Ovary (tissue), 7 donors: ENCODE measurements at regions not wholly inside any gene's neighbourhood (a gene's known extent, or its start where the extent isn't known, plus 50 kb on each side); places are given as distances from the start of the nearest gene placed in this dataset.
A peak's percentile ranks its signal among the peaks of the same experiment; 100 is the strongest.

Experiments used
- DNase-seq, 5 donors: peaks; one replicate each; pipeline ENCODE4 v3.0.0-alpha.2; 2019 to 2020
- H3K27ac ChIP-seq, 2 donors: fragments of 200-600 bp; one replicate each; pipeline versions ENCODE4 v1.5.1 to v1.8.0; 2019 to 2022
- H3K27me3 ChIP-seq: fragments of 200-600 bp; one replicate; pipeline ENCODE4 v1.8.0; 2022
- H3K36me3 ChIP-seq: fragments of 200-600 bp; sonication (generic); one replicate; pipeline ENCODE4 v1.5.1; 2019
- H3K4me1 ChIP-seq: one replicate; pipeline ENCODE4 v1.8.1; 2013; ENCODE audit warnings: mild to moderate bottlenecking, moderate library complexity; ENCODE audit not compliant: insufficient read depth
- H3K4me3 ChIP-seq: fragments of 200-600 bp; sonication (generic); one replicate; pipeline ENCODE4 v1.5.1; 2017
- H3K9me3 ChIP-seq, 2 donors: fragments of 200-600 bp in 1 of 2; sonication (generic) in 1 of 2; one replicate each; pipeline versions ENCODE4 v1.5.1 to v1.8.1; 2013 to 2019; ENCODE audit warnings: mild to moderate bottlenecking in 1 of 2, moderate library complexity in 1 of 2
- EP300 ChIP-seq: sonication (generic); formaldehyde crosslinking; IDR thresholded peaks from one replicate; pipeline ENCODE4 v1.6.1; 2017; ENCODE audit warnings: antibody characterized with exemption
- POLR2A ChIP-seq: fragments of 450-650 bp; IDR thresholded peaks from one replicate; pipeline ENCODE4 v1.6.1; 2017; ENCODE audit warnings: antibody characterized with exemption, mild to moderate bottlenecking, moderate library complexity
- WGBS, 3 donors: extraction: QIAGEN DNeasy Blood & Tissue Kit in 1 of 3; methylation state at CpG; one replicate each; pipeline versions ENCODE4 v1.1.5 to v1.1.7; 2013 to 2017; 5-methylcytosine and 5-hydroxymethylcytosine counted together
- intact Hi-C, 4 donors: fragments of 100-400 bp; cut with DNase I; formaldehyde crosslinking; loops; one replicate each; pipeline versions ENCODE4 v1.11.0 to v1.15.1; 2022 to 2023
- TF ChIP-seq, protein P1 (sequence below), 3 donors: fragments of 450-650 bp in 2 of 3; fragments of 200-600 bp in 1 of 3; IDR thresholded peaks; one replicate each; pipeline versions ENCODE4 v1.5.1 to v1.8.0; 2016 to 2022; ENCODE audit warnings: antibody characterized with exemption in 3 of 3, mild to moderate bottlenecking in 1 of 3
- donor health status: DM: no; HTN: no; CAD: no; lungs with moderate emphysema.
- donor health status: DM: no; HTN: no; CAD: no.
- donor health status: Bipolar disorder and iron deficiency.
- donor health status: DM: no; HTN: no; CAD: no.
- donor health status: DM: yes; HTN: yes; CAD: no.

DNA sequence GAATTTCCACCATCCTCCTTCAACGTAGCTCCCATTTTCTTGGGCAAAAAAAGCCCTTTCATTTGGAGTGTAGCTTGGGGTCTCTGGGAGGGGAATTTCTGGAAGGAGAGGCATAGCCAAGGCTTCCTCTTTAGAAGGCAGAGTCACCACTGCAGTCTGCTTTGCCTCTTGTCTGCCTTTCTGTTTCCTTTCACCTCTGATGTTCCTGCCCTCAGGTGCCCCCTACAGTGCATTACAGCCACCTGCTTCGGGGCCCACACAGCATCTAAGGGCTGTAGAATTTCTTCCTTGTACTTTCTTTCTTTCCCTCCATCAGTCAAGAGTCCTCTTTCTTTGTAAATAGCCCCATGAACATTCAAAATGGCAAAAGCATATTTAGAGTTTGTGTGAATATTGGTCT is 1313.9 kb downstream of the TMEM121 start:
- TF ChIP-seq POLR2A (no peak), EP300 (no peak)
- TF ChIP-seq, protein P1, sequence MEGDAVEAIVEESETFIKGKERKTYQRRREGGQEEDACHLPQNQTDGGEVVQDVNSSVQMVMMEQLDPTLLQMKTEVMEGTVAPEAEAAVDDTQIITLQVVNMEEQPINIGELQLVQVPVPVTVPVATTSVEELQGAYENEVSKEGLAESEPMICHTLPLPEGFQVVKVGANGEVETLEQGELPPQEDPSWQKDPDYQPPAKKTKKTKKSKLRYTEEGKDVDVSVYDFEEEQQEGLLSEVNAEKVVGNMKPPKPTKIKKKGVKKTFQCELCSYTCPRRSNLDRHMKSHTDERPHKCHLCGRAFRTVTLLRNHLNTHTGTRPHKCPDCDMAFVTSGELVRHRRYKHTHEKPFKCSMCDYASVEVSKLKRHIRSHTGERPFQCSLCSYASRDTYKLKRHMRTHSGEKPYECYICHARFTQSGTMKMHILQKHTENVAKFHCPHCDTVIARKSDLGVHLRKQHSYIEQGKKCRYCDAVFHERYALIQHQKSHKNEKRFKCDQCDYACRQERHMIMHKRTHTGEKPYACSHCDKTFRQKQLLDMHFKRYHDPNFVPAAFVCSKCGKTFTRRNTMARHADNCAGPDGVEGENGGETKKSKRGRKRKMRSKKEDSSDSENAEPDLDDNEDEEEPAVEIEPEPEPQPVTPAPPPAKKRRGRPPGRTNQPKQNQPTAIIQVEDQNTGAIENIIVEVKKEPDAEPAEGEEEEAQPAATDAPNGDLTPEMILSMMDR (IDR thresholded peaks at IDR 0.05), result no peak
- H3K27ac ChIP-seq, result no peak overlapping the region
- intact Hi-C loops, result no loop called here
- 72 to 81% (median 76%) methylated on average over 2 of the region's 2 CpGs for WGBS, 3 donors
- H3K4me1 ChIP-seq, result peaks cover 8% of the 10 kb centered on the region
- no peaks in the 10 kb centered on the region for H3K36me3 ChIP-seq
- no peaks in the 10 kb centered on the region for H3K27me3 ChIP-seq
- no peak for DNase-seq
- H3K9me3 ChIP-seq, result no peaks in the 10 kb centered on the region
- no peak overlapping the region for H3K4me3 ChIP-seq

DNA sequence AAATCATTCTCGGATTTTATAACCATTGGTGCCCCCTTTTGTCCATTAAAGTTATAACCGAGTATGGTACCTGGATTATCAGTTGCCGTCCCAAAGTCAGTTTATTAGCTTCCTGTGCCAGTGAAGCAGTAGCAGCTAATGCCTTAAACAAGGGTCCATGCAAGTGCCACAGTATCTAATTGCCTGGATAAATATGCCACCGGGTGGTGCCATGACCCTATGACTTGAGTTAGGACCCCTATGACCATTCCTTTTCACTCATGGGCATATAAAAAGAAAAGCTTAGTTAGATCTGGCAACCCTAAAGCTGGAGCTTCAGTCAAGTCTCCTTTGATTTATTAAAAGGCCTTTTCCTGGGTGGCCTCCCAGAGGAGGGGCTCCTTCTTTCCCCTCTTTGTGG is 1314.6 kb downstream of the TMEM121 start:
- DNase-seq, result no peak
- Histone ChIP-seq H3K36me3 (no peaks in the 10 kb centered on the region), H3K27ac (no peak overlapping the region), H3K4me1 (peaks cover 8% of the 10 kb centered on the region), H3K4me3 (no peak overlapping the region), H3K9me3 (no peaks in the 10 kb centered on the region), H3K27me3 (no peaks in the 10 kb centered on the region)
- intact Hi-C loops, result no loop called here
- TF ChIP-seq EP300 (no peak), POLR2A (no peak)
- TF ChIP-seq, protein P1 (IDR thresholded peaks at IDR 0.05), result no peak
- 85 to 90% (median 86%) methylated on average over 4 of the region's 4 CpGs for WGBS, 3 donors

DNA sequence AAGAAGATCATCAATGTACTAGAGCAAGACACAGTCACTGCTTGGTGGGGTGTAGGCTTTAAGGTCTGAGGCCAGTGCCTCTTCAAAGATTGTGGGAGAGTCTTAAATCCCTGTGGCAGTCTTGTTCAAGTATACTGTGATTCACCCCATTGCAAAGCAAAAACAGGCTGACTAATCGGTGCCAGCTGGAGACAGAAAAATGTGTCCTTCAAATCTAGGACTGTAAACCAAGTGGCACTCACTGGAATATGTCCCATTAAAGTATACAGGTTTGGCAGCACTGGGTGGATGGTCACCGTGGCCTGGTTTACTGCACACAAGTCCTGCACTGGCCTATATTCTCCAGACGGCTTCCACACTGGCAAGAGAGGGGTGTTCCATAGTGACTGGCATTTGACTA is 1315.3 kb downstream of the TMEM121 start:
- Histone ChIP-seq H3K4me1 (peaks cover 8% of the 10 kb centered on the region), H3K4me3 (no peak overlapping the region), H3K9me3 (no peaks in the 10 kb centered on the region), H3K27ac (no peak overlapping the region), H3K27me3 (no peaks in the 10 kb centered on the region), H3K36me3 (no peaks in the 10 kb centered on the region)
- DNase-seq, result no peak
- no peak for TF ChIP-seq EP300
- TF ChIP-seq POLR2A, result no peak
- TF ChIP-seq, protein P1 (IDR thresholded peaks at IDR 0.05), result no peak
- intact Hi-C loops, result no loop called here
- 78 to 83% (median 82%) methylated on average over 3 of the region's 3 CpGs for WGBS, 3 donors

DNA sequence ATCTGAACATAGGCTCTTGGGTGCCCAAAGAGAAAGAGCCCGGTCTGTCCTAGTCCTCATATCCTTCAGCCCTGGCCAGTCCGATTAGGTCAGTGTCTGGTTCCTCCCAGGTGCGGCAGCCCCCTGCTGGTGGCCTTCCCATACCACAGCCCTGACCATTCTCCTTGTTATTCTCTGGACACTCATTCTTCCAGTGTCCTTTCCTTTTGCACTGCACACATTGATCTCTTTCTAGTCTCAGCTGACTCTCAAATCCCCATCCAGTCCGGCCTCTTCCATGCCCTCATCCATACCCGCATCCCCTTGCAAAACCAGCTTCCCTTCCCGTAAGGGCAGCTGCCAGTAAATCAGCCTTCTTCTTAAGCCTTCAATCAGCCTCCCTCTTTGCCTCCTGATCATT is 1316.3 kb downstream of the TMEM121 start:
- H3K27me3 ChIP-seq, result no peaks in the 10 kb centered on the region
- peaks cover 8% of the 10 kb centered on the region for H3K4me1 ChIP-seq
- intact Hi-C loops, result no loop called here
- 82 to 91% (median 90%) methylated on average over 6 of the region's 6 CpGs for WGBS, 3 donors
- peak in 4 of 5 donors; percentile 34 to 71 (median 40) for DNase-seq
- H3K36me3 ChIP-seq, result no peaks in the 10 kb centered on the region
- TF ChIP-seq, protein P1 (IDR thresholded peaks at IDR 0.05), result no peak
- TF ChIP-seq EP300, result no peak
- no peak for TF ChIP-seq POLR2A
- H3K4me3 ChIP-seq, result no peak overlapping the region
- no peaks in the 10 kb centered on the region for H3K9me3 ChIP-seq
- H3K27ac ChIP-seq, result no peak overlapping the region

DNA sequence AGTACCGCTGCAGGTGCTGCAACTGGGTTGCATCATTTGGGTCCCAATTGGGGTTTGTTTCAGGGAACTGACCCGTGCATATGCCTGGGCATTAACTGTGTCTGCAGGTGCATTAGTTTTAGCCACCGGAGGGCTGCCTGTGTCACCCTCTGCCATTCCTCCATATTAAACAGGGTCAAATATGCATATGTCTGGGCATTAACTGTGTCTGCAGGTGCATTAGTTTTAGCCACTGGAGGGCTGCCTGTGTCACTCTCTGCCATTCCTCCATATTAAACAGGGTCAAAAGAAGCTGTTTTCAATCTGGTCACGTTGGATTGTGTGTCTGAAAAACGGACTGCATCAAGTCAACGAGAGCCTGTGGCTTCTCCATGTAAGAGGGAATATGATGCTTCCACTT is 1317.0 kb downstream of the TMEM121 start:
- peak overlapping the region; percentile 40 for H3K4me3 ChIP-seq
- 40 to 72% (median 47%) methylated on average over 6 of the region's 6 CpGs for WGBS, 3 donors
- no peaks in the 10 kb centered on the region for H3K27me3 ChIP-seq
- intact Hi-C loops, result no loop called here
- DNase-seq, result no peak
- H3K27ac ChIP-seq, result peak overlapping the region; percentile 74 to 90
- H3K9me3 ChIP-seq, result no peaks in the 10 kb centered on the region
- TF ChIP-seq EP300 (no peak), POLR2A (no peak)
- TF ChIP-seq, protein P1 (IDR thresholded peaks at IDR 0.05), result no peak
- peaks cover 10% of the 10 kb centered on the region for H3K4me1 ChIP-seq
- no peaks in the 10 kb centered on the region for H3K36me3 ChIP-seq
